ENCODE measurements at regions not wholly inside any gene's neighbourhood (a gene's known extent, or its start where the extent isn't known, plus 50 kb on each side); places are given as distances from the start of the nearest gene placed in this dataset.

GRCh38 chr2:104716061-104716460 is 137.9 kb upstream of the POU3F3 start:
- H3K27ac ChIP-seq = no peak overlapping the region
- no peak for TF ChIP-seq CTCF (conservative IDR thresholded peaks at IDR 0.05)

- no peak overlapping the region for H3K27ac ChIP-seq
- 0 out of 2 replicates have a peak, but pooled peaks have one; percentile 11 for TF ChIP-seq CTCF (conservative IDR thresholded peaks at IDR 0.05)
These were observed 120.5 kb upstream of the POU3F3 start for GRCh38 chr2:104733226-104733943.

GRCh38 chr2:104734937-104735586 is 118.9 kb upstream of the POU3F3 start:
- H3K27ac ChIP-seq = no peak overlapping the region
- no peak for TF ChIP-seq CTCF (conservative IDR thresholded peaks at IDR 0.05)

- TF ChIP-seq CTCF (conservative IDR thresholded peaks at IDR 0.05) = no peak
- H3K27ac ChIP-seq = no peak overlapping the region
These were observed 117.9 kb upstream of the POU3F3 start for GRCh38 chr2:104736026-104736425.

GRCh38 chr2:104741860-104742259 is 112.1 kb upstream of the POU3F3 start:
- no peak for TF ChIP-seq CTCF (conservative IDR thresholded peaks at IDR 0.05)
- no peak overlapping the region for H3K27ac ChIP-seq

- no peak for TF ChIP-seq CTCF (conservative IDR thresholded peaks at IDR 0.05)
- no peak overlapping the region for H3K27ac ChIP-seq
These were observed 109.4 kb upstream of the POU3F3 start for GRCh38 chr2:104744537-104744936.

- TF ChIP-seq CTCF (conservative IDR thresholded peaks at IDR 0.05) = no peak
These were observed 108.1 kb upstream of the POU3F3 start for GRCh38 chr2:104745846-104746245.

More at GRCh38 chr2:104745846-104746245, 108.1 kb upstream of the POU3F3 start:
- no peak overlapping the region for H3K27ac ChIP-seq
